ENCODE measurements at regions not wholly inside any gene's neighbourhood (a gene's known extent, or its start where the extent isn't known, plus 50 kb on each side); places are given as distances from the start of the nearest gene placed in this dataset.

GRCh38 chr6:71465096-71465495 lies 176.5 kb downstream of the OGFRL1 start:
- no peak for DNase-seq (ENCODE audit: low spot score)
- no peak for ATAC-seq (ENCODE audit: low FRiP score)
- TF ChIP-seq CTCF (IDR thresholded peaks at IDR 0.05): no peak

GRCh38 chr6:71466362-71466761 lies 177.8 kb downstream of the OGFRL1 start:
- no peak for DNase-seq (ENCODE audit: low spot score)
- no peak for ATAC-seq (ENCODE audit: low FRiP score)
- TF ChIP-seq CTCF (IDR thresholded peaks at IDR 0.05): no peak

DNA sequence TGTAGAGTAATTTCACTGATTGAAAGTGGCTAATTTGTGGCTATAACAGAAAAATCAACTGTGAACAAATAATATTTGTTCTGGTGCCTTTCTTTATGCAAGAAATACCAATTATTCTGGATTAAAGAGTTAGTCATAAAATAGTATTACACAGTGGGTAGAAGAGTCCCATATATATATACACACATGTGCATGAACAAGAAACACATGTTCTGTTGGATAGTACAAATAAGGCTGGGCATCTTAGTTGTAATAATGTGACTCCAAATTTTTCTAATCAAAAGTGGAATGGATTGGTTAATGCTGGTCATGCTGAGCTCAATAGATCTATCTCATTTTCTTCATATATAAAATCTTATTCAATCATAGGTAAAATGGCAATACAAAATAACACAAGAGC lies 179.4 kb downstream of the OGFRL1 start:
- DNase-seq (ENCODE audit: low spot score): no peak
- no peak for TF ChIP-seq CTCF (IDR thresholded peaks at IDR 0.05)
- ATAC-seq (ENCODE audit: low FRiP score): no peak

GRCh38 chr6:71468841-71469700 lies 180.5 kb downstream of the OGFRL1 start:
- TF ChIP-seq CTCF (IDR thresholded peaks at IDR 0.05): no peak
- DNase-seq (ENCODE audit: low spot score): peak; percentile 40

DNA sequence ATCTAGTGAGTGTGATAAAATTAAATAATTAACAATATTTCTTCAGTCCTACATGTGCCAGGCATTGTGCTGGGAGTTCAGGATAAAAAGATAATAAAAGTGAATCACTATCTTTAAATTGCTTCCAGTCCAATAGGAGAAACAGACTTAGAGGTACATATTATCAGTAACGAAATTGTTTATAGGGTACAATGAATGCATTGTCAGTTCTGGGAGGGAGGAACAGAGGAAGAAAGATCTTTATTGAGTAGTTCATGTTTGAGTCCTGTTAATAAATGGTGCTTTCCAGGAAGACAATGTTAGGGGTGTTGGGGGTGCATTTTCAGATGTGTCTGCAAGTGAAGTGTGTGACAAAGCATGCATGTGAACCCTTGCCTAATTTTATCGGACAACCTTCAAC lies 183.1 kb downstream of the OGFRL1 start:
- no peak for TF ChIP-seq CTCF (IDR thresholded peaks at IDR 0.05)
- no peak for ATAC-seq (ENCODE audit: low FRiP score)
- DNase-seq (ENCODE audit: low spot score): no peak

More at GRCh38 chr6:71468841-71469700, 180.5 kb downstream of the OGFRL1 start:
- ATAC-seq (ENCODE audit: low FRiP score): peak; percentile 94

DNA sequence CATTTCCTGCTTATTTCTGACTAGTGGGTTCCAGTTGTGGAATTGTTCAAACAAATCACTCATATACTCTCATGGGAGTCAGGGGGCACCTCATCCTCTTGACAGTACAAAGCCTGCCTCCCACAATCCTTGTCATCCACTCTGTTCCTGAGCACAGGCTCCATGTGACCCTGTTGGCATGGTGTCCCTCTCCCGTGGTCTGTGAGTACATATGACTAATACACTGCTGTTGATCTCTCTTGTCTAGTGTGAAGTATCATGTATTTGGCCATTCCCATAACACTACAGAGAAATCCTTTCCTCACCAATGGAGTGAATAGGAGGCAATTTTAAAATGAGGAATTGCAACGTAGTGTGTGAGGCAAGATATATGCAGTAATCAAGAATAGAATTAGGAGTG lies 185.3 kb downstream of the OGFRL1 start:
- TF ChIP-seq CTCF (IDR thresholded peaks at IDR 0.05): no peak
- ATAC-seq (ENCODE audit: low FRiP score): peak; percentile 66
- peak; percentile 36 for DNase-seq (ENCODE audit: low spot score)

DNA sequence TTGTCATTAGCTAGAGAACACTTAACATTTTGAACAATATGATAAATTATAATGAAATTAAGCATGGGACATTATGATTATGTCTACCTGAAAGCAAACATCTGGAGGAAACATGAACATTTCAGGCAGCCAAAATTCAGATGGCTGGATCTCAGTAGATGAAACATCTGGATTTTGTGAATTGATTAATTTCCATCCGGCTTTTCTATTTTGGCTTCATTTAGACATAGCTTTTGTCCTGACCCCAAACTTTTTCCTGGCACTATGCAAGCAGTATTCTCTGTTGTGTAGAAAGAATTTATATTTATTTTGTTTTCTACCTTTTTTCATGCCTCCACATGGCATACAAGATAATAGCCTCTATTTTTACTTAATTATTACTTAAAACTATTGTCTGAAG lies 186.3 kb downstream of the OGFRL1 start:
- ATAC-seq (ENCODE audit: low FRiP score) (no peak), DNase-seq (ENCODE audit: low spot score) (no peak)
- no peak for TF ChIP-seq CTCF (IDR thresholded peaks at IDR 0.05)
